SK-N-SH (cell line): ENCODE measurements at regions not wholly inside any gene's neighbourhood (a gene's known extent, or its start where the extent isn't known, plus 50 kb on each side); places are given as distances from the start of the nearest gene placed in this dataset.

Experiments
- CTCF ChIP-seq: fragments of 200-600 bp; sonication (generic); IDR thresholded peaks from 2 replicates; pipeline ENCODE4 v1.6.1; 2017; ENCODE audit warnings: antibody characterized with exemption, mild to moderate bottlenecking, moderate library complexity
- EZH2phosphoT487 ChIP-seq: fragments of 200-600 bp; sonication (generic); IDR thresholded peaks from 2 replicates; pipeline ENCODE4 v1.6.1; 2017; ENCODE audit warnings: low read depth, mixed run types, mild to moderate bottlenecking, antibody characterized with exemption, moderate library complexity, borderline replicate concordance
- GABPA ChIP-seq: IDR thresholded peaks from 2 replicates; pipeline ENCODE4 v1.4.0; 2012; ENCODE audit warnings: low read depth, mild to moderate bottlenecking
- IRF3 ChIP-seq: fragments of 150-350 bp; IDR thresholded peaks from 2 replicates; pipeline ENCODE4 v1.6.1; 2016; ENCODE audit warnings: mild to moderate bottlenecking, low read depth, low read length
- TF ChIP-seq, protein P1 (sequence below): IDR thresholded peaks from 2 replicates; pipeline ENCODE4; 2012
- TF ChIP-seq, protein P2 (sequence below): IDR thresholded peaks from 2 replicates; pipeline ENCODE4 v1.6.1; 2012; ENCODE audit warnings: mild to moderate bottlenecking, low read depth, low read length, moderate library complexity

DNA sequence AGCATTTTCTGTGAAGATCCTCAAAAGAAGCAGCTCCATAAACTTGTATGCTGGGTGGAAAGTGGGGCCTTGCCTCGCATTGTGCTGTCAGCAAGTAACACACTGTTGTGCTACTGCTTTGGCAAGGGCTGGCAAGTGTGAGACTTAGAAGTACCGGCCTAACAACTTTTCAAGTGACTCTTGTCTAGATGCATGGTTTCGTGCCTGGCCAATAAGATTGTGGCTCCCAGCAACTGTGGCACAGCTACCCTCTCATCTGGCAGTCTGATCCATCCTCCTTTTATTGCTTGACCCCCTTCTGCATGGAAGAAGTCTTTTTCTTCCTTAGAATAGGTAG is 79.4 kb upstream of the VEPH1 start:
- TF ChIP-seq, protein P1, sequence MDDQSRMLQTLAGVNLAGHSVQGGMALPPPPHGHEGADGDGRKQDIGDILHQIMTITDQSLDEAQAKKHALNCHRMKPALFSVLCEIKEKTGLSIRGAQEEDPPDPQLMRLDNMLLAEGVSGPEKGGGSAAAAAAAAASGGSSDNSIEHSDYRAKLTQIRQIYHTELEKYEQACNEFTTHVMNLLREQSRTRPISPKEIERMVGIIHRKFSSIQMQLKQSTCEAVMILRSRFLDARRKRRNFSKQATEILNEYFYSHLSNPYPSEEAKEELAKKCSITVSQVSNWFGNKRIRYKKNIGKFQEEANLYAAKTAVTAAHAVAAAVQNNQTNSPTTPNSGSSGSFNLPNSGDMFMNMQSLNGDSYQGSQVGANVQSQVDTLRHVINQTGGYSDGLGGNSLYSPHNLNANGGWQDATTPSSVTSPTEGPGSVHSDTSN = no peak
- TF ChIP-seq CTCF = no peak
- no peak for TF ChIP-seq IRF3
- TF ChIP-seq, protein P2, sequence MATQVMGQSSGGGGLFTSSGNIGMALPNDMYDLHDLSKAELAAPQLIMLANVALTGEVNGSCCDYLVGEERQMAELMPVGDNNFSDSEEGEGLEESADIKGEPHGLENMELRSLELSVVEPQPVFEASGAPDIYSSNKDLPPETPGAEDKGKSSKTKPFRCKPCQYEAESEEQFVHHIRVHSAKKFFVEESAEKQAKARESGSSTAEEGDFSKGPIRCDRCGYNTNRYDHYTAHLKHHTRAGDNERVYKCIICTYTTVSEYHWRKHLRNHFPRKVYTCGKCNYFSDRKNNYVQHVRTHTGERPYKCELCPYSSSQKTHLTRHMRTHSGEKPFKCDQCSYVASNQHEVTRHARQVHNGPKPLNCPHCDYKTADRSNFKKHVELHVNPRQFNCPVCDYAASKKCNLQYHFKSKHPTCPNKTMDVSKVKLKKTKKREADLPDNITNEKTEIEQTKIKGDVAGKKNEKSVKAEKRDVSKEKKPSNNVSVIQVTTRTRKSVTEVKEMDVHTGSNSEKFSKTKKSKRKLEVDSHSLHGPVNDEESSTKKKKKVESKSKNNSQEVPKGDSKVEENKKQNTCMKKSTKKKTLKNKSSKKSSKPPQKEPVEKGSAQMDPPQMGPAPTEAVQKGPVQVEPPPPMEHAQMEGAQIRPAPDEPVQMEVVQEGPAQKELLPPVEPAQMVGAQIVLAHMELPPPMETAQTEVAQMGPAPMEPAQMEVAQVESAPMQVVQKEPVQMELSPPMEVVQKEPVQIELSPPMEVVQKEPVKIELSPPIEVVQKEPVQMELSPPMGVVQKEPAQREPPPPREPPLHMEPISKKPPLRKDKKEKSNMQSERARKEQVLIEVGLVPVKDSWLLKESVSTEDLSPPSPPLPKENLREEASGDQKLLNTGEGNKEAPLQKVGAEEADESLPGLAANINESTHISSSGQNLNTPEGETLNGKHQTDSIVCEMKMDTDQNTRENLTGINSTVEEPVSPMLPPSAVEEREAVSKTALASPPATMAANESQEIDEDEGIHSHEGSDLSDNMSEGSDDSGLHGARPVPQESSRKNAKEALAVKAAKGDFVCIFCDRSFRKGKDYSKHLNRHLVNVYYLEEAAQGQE = no peak
- no peak for TF ChIP-seq GABPA
- no peak for TF ChIP-seq EZH2phosphoT487
